OCI-LY1 (cell line): ENCODE measurements at regions not wholly inside any gene's neighbourhood (a gene's known extent, or its start where the extent isn't known, plus 50 kb on each side); places are given as distances from the start of the nearest gene placed in this dataset.
"Not testable (repeated sequence)": the region's sequence is repeated elsewhere in the genome, so short reads cannot be mapped to it uniquely, and the experiment has no call there.

Source experiments
- H2AFZ ChIP-seq: fragments of 200-600 bp; sonication (generic), shearing (Covaris generic); 2 replicates; pipeline ENCODE4 v1.6.0; 2014; ENCODE audit warnings: antibody characterized with exemption, mild to moderate bottlenecking, low read length
- H3F3A ChIP-seq: fragments of 200-600 bp; sonication (generic), shearing (Covaris generic); 2 replicates; pipeline ENCODE4 v1.6.0; 2014; ENCODE audit warnings: mild to moderate bottlenecking, antibody characterized with exemption, low read length, moderate library complexity; ENCODE audit not compliant: insufficient read depth
- H3K27ac ChIP-seq: fragments of 200-600 bp; sonication (generic); 2 replicates; pipeline ENCODE4 v1.5.1; 2014; ENCODE audit warnings: low read length, mixed run types, mild to moderate bottlenecking, low read depth; ENCODE audit not compliant: poor library complexity, severe bottlenecking
- H3K27me3 ChIP-seq: fragments of 200-600 bp; sonication (generic); 2 replicates; pipeline ENCODE4 v1.6.0; 2014; ENCODE audit warnings: antibody characterized with exemption, mild to moderate bottlenecking, low read length, moderate library complexity; ENCODE audit not compliant: insufficient read depth
- H3K36me3 ChIP-seq: fragments of 200-600 bp; sonication (generic); 2 replicates; pipeline ENCODE4 v1.6.1; 2014; ENCODE audit warnings: mild to moderate bottlenecking, antibody characterized with exemption, low read length, moderate library complexity, mixed read lengths; ENCODE audit not compliant: insufficient read depth
- H3K4me1 ChIP-seq: fragments of 200-600 bp; sonication (generic); 2 replicates; pipeline ENCODE4 v1.5.1; 2014; ENCODE audit warnings: mild to moderate bottlenecking, low read length, moderate library complexity; ENCODE audit not compliant: insufficient read depth, severe bottlenecking
- H3K4me2 ChIP-seq: fragments of 200-600 bp; sonication (generic), shearing (Covaris generic); 2 replicates; pipeline ENCODE4 v1.6.1; 2014; ENCODE audit warnings: low read length
- H3K4me3 ChIP-seq: fragments of 200-600 bp; sonication (generic); 2 replicates; pipeline ENCODE4 v1.5.1; 2014; ENCODE audit warnings: low read length, low read depth, mild to moderate bottlenecking, mixed read lengths; ENCODE audit not compliant: poor library complexity, severe bottlenecking
- H3K79me2 ChIP-seq: fragments of 200-600 bp; shearing (Covaris generic); 2 replicates; pipeline ENCODE4 v1.6.1; 2016; ENCODE audit warnings: mixed run types, low read length, mixed read lengths; ENCODE audit not compliant: insufficient read depth
- H3K9ac ChIP-seq: fragments of 200-600 bp; sonication (generic), shearing (Covaris generic); 2 replicates; pipeline ENCODE4 v1.6.1; 2014; ENCODE audit warnings: mild to moderate bottlenecking, low read length, mixed read lengths
- H3K9me2 ChIP-seq: fragments of 200-600 bp; sonication (generic), shearing (Covaris generic); 2 replicates; pipeline ENCODE4 v1.6.1; 2014; ENCODE audit warnings: low read depth, mild to moderate bottlenecking, low read length, mixed read lengths
- H3K9me3 ChIP-seq: fragments of 200-600 bp; shearing (Covaris generic); 2 replicates; pipeline ENCODE4 v1.6.1; 2014; ENCODE audit warnings: low read length, mixed read lengths
- H4K20me1 ChIP-seq: fragments of 200-600 bp; sonication (generic), shearing (Covaris generic); 2 replicates; pipeline ENCODE4 v1.6.0; 2016; ENCODE audit warnings: mild to moderate bottlenecking, low read length; ENCODE audit not compliant: insufficient read depth
- CTCF ChIP-seq: fragments of 200-600 bp; sonication (generic), shearing (Covaris generic); IDR thresholded peaks from 2 replicates; pipeline ENCODE4 v1.5.1; 2017; ENCODE audit warnings: mild to moderate bottlenecking, antibody characterized with exemption, low read length, moderate library complexity, mixed read lengths
- EZH2 ChIP-seq: fragments of 200-600 bp; sonication (generic), shearing (Covaris generic); IDR thresholded peaks from 2 replicates; pipeline ENCODE4 v1.8.0; 2017; ENCODE audit warnings: borderline replicate concordance, mixed run types, mild to moderate bottlenecking, antibody characterized with exemption, low read length, moderate library complexity, mixed read lengths

- Histone ChIP-seq H4K20me1 (no peaks in the 10 kb centered on the region), H2AFZ (no peak overlapping the region), H3K36me3 (no peaks in the 10 kb centered on the region), H3K27me3 (no peaks in the 10 kb centered on the region), H3K9me3 (no peaks in the 10 kb centered on the region), H3K9me2 (no peaks in the 10 kb centered on the region), H3K9ac (no peak overlapping the region), H3K27ac (no peak overlapping the region), H3K4me1 (no peaks in the 10 kb centered on the region), H3K4me3 (no peak overlapping the region), H3K79me2 (no peaks in the 10 kb centered on the region), H3F3A (no peaks in the 10 kb centered on the region), H3K4me2 (no peak overlapping the region)
- no peak for TF ChIP-seq EZH2
- no peak for TF ChIP-seq CTCF
Observed at GRCh38 chr3:107911337-107912000, 179.4 kb downstream of the CD47 start.

GRCh38 chr3:107910713-107911259 is 180.0 kb downstream of the CD47 start:
- Histone ChIP-seq H3F3A (no peaks in the 10 kb centered on the region), H2AFZ (no peak overlapping the region), H3K4me1 (no peaks in the 10 kb centered on the region), H3K27me3 (no peaks in the 10 kb centered on the region), H3K36me3 (no peaks in the 10 kb centered on the region), H3K79me2 (no peaks in the 10 kb centered on the region), H3K9me2 (no peaks in the 10 kb centered on the region), H3K27ac (no peak overlapping the region), H3K9ac (no peak overlapping the region), H3K9me3 (no peaks in the 10 kb centered on the region), H3K4me2 (no peak overlapping the region), H3K4me3 (no peak overlapping the region), H4K20me1 (no peaks in the 10 kb centered on the region)
- TF ChIP-seq CTCF (no peak), EZH2 (no peak)

GRCh38 chr3:107909583-107909982 is 181.2 kb downstream of the CD47 start:
- not testable (repeated sequence) for H4K20me1 ChIP-seq, H3K4me2 ChIP-seq, H3K9ac ChIP-seq, H3K27me3 ChIP-seq, H3K27ac ChIP-seq, H3K4me3 ChIP-seq, H3K36me3 ChIP-seq, H3K9me3 ChIP-seq, H3F3A ChIP-seq, H3K9me2 ChIP-seq, H3K4me1 ChIP-seq, H2AFZ ChIP-seq, H3K79me2 ChIP-seq

DNA sequence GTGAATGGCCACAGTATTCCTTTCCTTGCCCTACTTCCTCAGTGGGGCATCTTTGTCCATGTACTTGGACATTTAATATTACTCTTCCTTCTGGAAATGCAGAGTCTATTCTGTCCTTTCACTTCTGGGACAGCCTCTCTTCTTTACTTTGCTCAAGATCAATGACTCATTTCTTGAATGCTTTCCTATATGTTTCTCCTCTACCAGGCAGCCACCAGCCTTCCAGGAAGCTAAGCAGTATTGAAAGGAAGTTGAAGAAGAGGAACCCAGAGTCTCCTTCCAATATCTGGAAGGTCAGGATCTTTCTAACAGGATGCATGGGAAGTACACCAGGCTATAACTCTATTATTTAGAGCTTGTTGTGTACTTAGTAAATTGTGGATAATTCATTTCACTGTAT is 182.8 kb downstream of the CD47 start:
- Histone ChIP-seq H3K79me2 (no peaks in the 10 kb centered on the region), H3K27me3 (no peaks in the 10 kb centered on the region), H3K4me3 (no peak overlapping the region), H3K36me3 (no peaks in the 10 kb centered on the region), H4K20me1 (no peaks in the 10 kb centered on the region), H2AFZ (no peak overlapping the region), H3K27ac (no peak overlapping the region), H3F3A (no peaks in the 10 kb centered on the region), H3K4me2 (no peak overlapping the region), H3K9me2 (no peaks in the 10 kb centered on the region), H3K4me1 (no peaks in the 10 kb centered on the region), H3K9me3 (no peaks in the 10 kb centered on the region), H3K9ac (no peak overlapping the region)
- TF ChIP-seq CTCF (no peak), EZH2 (no peak)
